Brain microvascular endothelial cell (primary cell): ENCODE measurements at regions not wholly inside any gene's neighbourhood (a gene's known extent, or its start where the extent isn't known, plus 50 kb on each side); places are given as distances from the start of the nearest gene placed in this dataset.

ENCODE experiments used
- DNase-seq: peaks from one replicate; pipeline ENCODE4 v3.0.0-alpha.2; 2020
- H3K27ac ChIP-seq: fragments of 250-450 bp; sonication (Bioruptor Pico); 2 replicates; pipeline ENCODE4 v1.5.1; 2020; ENCODE audit warnings: mild to moderate bottlenecking, moderate library complexity
- H3K27me3 ChIP-seq: fragments of 250-450 bp; sonication (Bioruptor Pico); replicated peaks from 2 replicates; pipeline ENCODE4 v1.5.1; 2020; ENCODE audit warnings: mild to moderate bottlenecking
- H3K36me3 ChIP-seq: fragments of 250-450 bp; sonication (Bioruptor Pico); replicated peaks from 2 replicates; pipeline ENCODE4 v1.5.1; 2020; ENCODE audit warnings: mild to moderate bottlenecking
- H3K4me3 ChIP-seq: 2 replicates; pipeline ENCODE4 v1.5.1; 2011; ENCODE audit warnings: low read depth, mild to moderate bottlenecking, control low read depth, low read length, moderate library complexity
- in situ Hi-C: cut with HindIII; loops from 2 replicates; pipeline ENCODE4 v1.10.0; 2017; ENCODE audit warnings: low sequenced_read_pairs, low pct_ligation_motif_present
- TF ChIP-seq, protein P1 (sequence below): IDR thresholded peaks from 2 replicates; pipeline ENCODE4 v1.5.1; 2011; ENCODE audit warnings: low read depth, mild to moderate bottlenecking, moderate library complexity, low read length, control low read depth, inconsistent platforms; ENCODE audit errors: missing control alignments

DNA sequence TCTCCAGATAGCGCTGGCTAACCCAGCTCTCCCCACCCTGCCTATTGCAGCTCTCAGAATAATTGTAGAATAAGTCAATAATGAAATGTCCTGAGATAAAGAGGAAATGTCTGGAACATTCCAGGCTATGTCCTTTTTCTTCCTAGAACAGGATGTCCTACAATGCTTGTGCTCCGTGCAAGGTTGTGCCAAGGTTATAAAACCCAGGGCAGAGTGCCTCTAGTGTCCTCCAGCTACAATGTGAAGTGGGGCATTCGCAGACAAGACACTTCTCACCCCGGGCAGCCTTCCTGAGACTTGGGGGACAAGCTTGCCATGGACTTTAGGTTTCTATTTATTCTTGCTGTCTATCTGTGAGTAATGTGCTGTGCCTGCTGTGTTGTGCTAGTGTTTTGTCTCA, 900.6 kb downstream of the TUSC7 start:
- in situ Hi-C loops = no loop called here
- Histone ChIP-seq H3K27ac (no peak overlapping the region), H3K27me3 (no peaks in the 10 kb centered on the region), H3K4me3 (no peak overlapping the region), H3K36me3 (no peaks in the 10 kb centered on the region)
- no peak for DNase-seq
- TF ChIP-seq, protein P1, sequence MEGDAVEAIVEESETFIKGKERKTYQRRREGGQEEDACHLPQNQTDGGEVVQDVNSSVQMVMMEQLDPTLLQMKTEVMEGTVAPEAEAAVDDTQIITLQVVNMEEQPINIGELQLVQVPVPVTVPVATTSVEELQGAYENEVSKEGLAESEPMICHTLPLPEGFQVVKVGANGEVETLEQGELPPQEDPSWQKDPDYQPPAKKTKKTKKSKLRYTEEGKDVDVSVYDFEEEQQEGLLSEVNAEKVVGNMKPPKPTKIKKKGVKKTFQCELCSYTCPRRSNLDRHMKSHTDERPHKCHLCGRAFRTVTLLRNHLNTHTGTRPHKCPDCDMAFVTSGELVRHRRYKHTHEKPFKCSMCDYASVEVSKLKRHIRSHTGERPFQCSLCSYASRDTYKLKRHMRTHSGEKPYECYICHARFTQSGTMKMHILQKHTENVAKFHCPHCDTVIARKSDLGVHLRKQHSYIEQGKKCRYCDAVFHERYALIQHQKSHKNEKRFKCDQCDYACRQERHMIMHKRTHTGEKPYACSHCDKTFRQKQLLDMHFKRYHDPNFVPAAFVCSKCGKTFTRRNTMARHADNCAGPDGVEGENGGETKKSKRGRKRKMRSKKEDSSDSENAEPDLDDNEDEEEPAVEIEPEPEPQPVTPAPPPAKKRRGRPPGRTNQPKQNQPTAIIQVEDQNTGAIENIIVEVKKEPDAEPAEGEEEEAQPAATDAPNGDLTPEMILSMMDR = no peak

DNA sequence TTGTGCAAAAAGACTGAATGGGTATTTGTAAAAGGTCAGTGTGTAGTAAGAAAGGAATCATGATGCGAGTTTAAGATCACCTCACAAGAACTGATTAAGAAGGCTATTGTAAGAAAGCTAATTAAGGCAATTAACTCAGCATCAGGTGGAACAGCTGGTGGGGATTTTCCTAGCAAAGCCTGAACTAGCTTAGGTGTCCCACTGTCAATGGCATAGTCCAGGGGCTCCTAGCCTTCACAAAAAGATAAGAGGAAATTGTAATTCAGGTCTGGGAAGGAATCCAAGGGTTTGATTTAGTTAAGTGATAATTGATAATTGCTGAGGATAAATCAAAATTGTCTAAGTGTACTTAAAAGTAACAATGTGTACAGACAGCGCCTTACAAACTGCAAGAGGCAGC, 901.6 kb downstream of the TUSC7 start:
- H3K27me3 ChIP-seq = no peaks in the 10 kb centered on the region
- in situ Hi-C loops = no loop called here
- DNase-seq = no peak
- TF ChIP-seq, protein P1 = no peak
- no peak overlapping the region for H3K27ac ChIP-seq
- no peaks in the 10 kb centered on the region for H3K36me3 ChIP-seq
- no peak overlapping the region for H3K4me3 ChIP-seq

DNA sequence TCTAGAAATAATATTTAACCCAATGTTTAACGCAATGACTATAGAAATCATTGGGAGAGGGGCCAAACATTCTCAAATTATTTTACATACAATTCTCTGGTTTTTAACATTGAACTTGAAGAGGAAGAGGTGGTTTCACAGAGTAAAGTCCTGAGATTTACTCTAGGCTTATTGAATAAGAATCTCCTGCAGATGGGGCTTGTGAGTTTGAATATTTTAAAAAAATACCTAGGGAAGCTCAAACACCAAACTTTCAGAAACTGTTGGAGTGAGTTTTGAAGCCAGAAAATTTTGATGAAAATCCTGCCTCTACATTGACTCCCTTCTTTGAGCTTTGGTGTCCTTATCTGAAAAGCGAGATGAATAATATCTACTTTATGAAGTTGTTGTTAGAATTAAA, 906.6 kb downstream of the TUSC7 start:
- in situ Hi-C loops = no loop called here
- no peak for DNase-seq
- no peaks in the 10 kb centered on the region for H3K36me3 ChIP-seq
- H3K27me3 ChIP-seq = no peaks in the 10 kb centered on the region
- H3K27ac ChIP-seq = no peak overlapping the region
- no peak overlapping the region for H3K4me3 ChIP-seq
- TF ChIP-seq, protein P1 = no peak

DNA sequence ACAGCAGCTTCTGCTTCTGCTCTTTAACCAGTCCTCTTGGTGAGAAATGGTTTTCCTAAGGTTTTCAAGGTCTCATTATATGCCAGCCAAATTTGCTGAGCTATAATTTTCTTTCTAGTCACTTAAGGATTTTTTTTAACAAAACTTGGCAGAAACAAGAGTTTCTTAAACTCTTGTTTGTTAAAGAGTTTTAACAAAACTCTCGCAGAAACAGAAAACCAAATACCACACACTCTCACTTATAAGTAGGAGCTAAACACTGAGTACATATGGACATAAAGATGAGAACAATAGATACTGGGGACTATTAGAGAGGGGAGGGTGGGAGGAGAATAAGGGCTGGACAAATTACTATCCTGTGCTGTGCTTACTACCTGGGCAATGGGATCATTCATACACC, 908.3 kb downstream of the TUSC7 start:
- DNase-seq = no peak
- Histone ChIP-seq H3K27ac (no peak overlapping the region), H3K4me3 (no peak overlapping the region), H3K27me3 (no peaks in the 10 kb centered on the region), H3K36me3 (no peaks in the 10 kb centered on the region)
- in situ Hi-C loops = no loop called here
- TF ChIP-seq, protein P1 = no peak

DNA sequence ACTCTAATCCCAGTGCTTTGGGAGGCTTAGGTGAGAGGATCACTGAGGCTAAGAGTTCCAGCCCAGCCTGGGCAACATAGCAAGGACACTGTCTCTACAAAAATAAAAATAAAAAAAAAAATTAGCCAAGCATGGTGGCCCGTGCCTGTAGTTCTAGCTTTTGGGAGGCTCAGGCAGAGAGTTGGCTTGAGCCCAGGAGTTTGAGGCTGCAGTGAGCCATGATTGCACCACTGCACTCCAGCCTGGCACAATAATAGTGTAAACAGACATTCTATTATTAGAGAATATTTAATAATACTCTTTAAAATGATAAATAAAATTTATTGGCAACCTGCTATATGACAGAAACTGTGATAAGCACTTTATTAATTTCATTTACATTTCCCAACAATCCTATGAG, 908.9 kb downstream of the TUSC7 start:
- TF ChIP-seq, protein P1 = no peak
- Histone ChIP-seq H3K27me3 (no peaks in the 10 kb centered on the region), H3K4me3 (no peak overlapping the region), H3K27ac (no peak overlapping the region), H3K36me3 (no peaks in the 10 kb centered on the region)
- no peak for DNase-seq
- in situ Hi-C loops = no loop called here

DNA sequence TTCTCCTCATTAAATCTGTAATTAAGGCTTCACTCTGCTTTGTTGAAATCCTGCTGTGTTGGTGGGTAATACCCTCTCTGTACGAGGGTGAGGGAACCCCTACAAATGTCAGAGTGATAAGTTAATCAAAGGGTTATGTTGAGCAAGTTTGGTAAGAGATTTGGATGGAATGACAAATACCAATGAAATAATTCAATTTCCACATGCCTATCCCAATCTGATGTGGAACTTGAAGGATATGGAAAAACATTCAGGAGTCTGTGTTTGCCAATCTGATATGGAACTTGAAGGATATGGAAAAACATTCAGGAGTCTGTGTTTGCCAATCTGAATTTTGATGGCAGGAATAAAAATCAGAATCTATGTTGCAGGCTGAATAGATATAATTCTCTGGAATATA, 910.2 kb downstream of the TUSC7 start:
- no peak overlapping the region for H3K27ac ChIP-seq
- TF ChIP-seq, protein P1 = no peak
- DNase-seq = no peak
- in situ Hi-C loops = no loop called here
- H3K27me3 ChIP-seq = no peaks in the 10 kb centered on the region
- H3K36me3 ChIP-seq = no peaks in the 10 kb centered on the region
- no peak overlapping the region for H3K4me3 ChIP-seq
